H9 (cell line): ENCODE measurements at regions not wholly inside any gene's neighbourhood (a gene's known extent, or its start where the extent isn't known, plus 50 kb on each side); places are given as distances from the start of the nearest gene placed in this dataset.

Experiments used
- DNase-seq: peaks from one replicate; pipeline ENCODE4 v3.0.0-alpha.2; 2017
- H2AFZ ChIP-seq: one replicate; pipeline ENCODE4 v1.6.1; 2013; ENCODE audit warnings: mild to moderate bottlenecking, low read length, control low read depth, moderate library complexity
- H2AK5ac ChIP-seq: 2 replicates; pipeline ENCODE4 v1.6.1; 2013; ENCODE audit warnings: low read length, control low read depth, mixed read lengths; ENCODE audit not compliant: insufficient read length
- H2BK120ac ChIP-seq: one replicate; pipeline ENCODE4 v1.6.1; 2013; ENCODE audit warnings: low read depth, mild to moderate bottlenecking, low read length, control low read depth, inconsistent platforms; ENCODE audit not compliant: poor library complexity, severe bottlenecking
- H2BK12ac ChIP-seq: 2 replicates; pipeline ENCODE4 v1.6.1; 2013; ENCODE audit warnings: low read length, control low read depth, mixed read lengths, low read depth; ENCODE audit not compliant: insufficient read length
- H2BK15ac ChIP-seq: 2 replicates; pipeline ENCODE4 v1.6.1; 2013; ENCODE audit warnings: low read depth, low read length, control low read depth
- H2BK20ac ChIP-seq: one replicate; pipeline ENCODE4 v1.6.1; 2013; ENCODE audit warnings: low read depth, mild to moderate bottlenecking, low read length, control low read depth, inconsistent platforms; ENCODE audit not compliant: poor library complexity, severe bottlenecking
- H2BK5ac ChIP-seq: 2 replicates; pipeline ENCODE4 v1.6.1; 2013; ENCODE audit warnings: low read length, control low read depth, mixed read lengths; ENCODE audit not compliant: insufficient read length
- H3K14ac ChIP-seq: 2 replicates; pipeline ENCODE4 v1.6.1; 2013; ENCODE audit warnings: low read length, control low read depth; ENCODE audit not compliant: insufficient read depth
- H3K18ac ChIP-seq: 2 replicates; pipeline ENCODE4 v1.6.1; 2013; ENCODE audit warnings: low read depth, mild to moderate bottlenecking, mixed read lengths, low read length, control low read depth; ENCODE audit not compliant: insufficient read length
- H3K23ac ChIP-seq: 2 replicates; pipeline ENCODE4 v1.6.1; 2013; ENCODE audit warnings: low read length, control low read depth, mixed read lengths, low read depth; ENCODE audit not compliant: insufficient read length
- H3K23me2 ChIP-seq: 2 replicates; pipeline ENCODE4 v1.6.1; 2013; ENCODE audit warnings: low read depth, mild to moderate bottlenecking, mixed read lengths, low read length, control low read depth; ENCODE audit not compliant: insufficient read length, poor library complexity, severe bottlenecking
- H3K27ac ChIP-seq: 2 replicates; pipeline ENCODE4 v1.5.1; 2013; ENCODE audit warnings: low read length, control low read depth, mixed read lengths, low read depth; ENCODE audit not compliant: insufficient read length
- H3K27me3 ChIP-seq: 2 replicates; pipeline ENCODE4 v1.6.1; 2013; ENCODE audit warnings: low read length, control low read depth, inconsistent platforms; ENCODE audit not compliant: insufficient read depth
- H3K4ac ChIP-seq: 2 replicates; pipeline ENCODE4 v1.6.1; 2013; ENCODE audit warnings: low read depth, mild to moderate bottlenecking, control low read depth, inconsistent platforms, low read length, moderate library complexity
- H3K4me1 ChIP-seq: 2 replicates; pipeline ENCODE4 v1.6.1; 2013; ENCODE audit warnings: low read length, control low read depth, inconsistent platforms; ENCODE audit not compliant: insufficient read depth
- H3K4me2 ChIP-seq: 2 replicates; pipeline ENCODE4 v1.6.1; 2013; ENCODE audit warnings: low read length, control low read depth, mixed read lengths; ENCODE audit not compliant: insufficient read length, insufficient read depth
- H3K56ac ChIP-seq: 2 replicates; pipeline ENCODE4 v1.6.1; 2013; ENCODE audit warnings: low read depth, mild to moderate bottlenecking, mixed read lengths, low read length, control low read depth; ENCODE audit not compliant: insufficient read length
- H3K79me1 ChIP-seq: 2 replicates; pipeline ENCODE4 v1.6.1; 2013; ENCODE audit warnings: low read depth, mild to moderate bottlenecking, moderate library complexity, low read length, control low read depth, inconsistent platforms; ENCODE audit not compliant: insufficient read depth, poor library complexity, severe bottlenecking
- H3K79me2 ChIP-seq: 2 replicates; pipeline ENCODE4 v1.6.1; 2013; ENCODE audit warnings: low read length, control low read depth, inconsistent platforms; ENCODE audit not compliant: insufficient read depth
- H3K9ac ChIP-seq: 2 replicates; pipeline ENCODE4 v1.6.1; 2013; ENCODE audit warnings: low read length, control low read depth, mixed read lengths; ENCODE audit not compliant: insufficient read length; ENCODE audit errors: extremely low read depth
- H3K9me3 ChIP-seq: one replicate; pipeline ENCODE4 v1.6.1; 2013; ENCODE audit warnings: low read depth, low read length, inconsistent platforms; ENCODE audit not compliant: control insufficient read depth
- H3T11ph ChIP-seq: one replicate; pipeline ENCODE4 v1.6.1; 2013; ENCODE audit warnings: mild to moderate bottlenecking, low read length, control low read depth, inconsistent platforms
- H4K20me1 ChIP-seq: one replicate; pipeline ENCODE4 v1.6.1; 2013; ENCODE audit not compliant: control insufficient read depth, insufficient read length, insufficient read depth
- H4K5ac ChIP-seq: 2 replicates; pipeline ENCODE4 v1.6.1; 2013; ENCODE audit warnings: low read depth, mild to moderate bottlenecking, mixed read lengths, low read length, control low read depth; ENCODE audit not compliant: insufficient read length
- H4K8ac ChIP-seq: replicated peaks from 2 replicates; pipeline ENCODE4 v1.6.1; 2013; ENCODE audit warnings: low read length, control low read depth, mixed read lengths, low read depth; ENCODE audit not compliant: insufficient read length
- H4K91ac ChIP-seq: 2 replicates; pipeline ENCODE4 v1.6.1; 2013; ENCODE audit warnings: low read depth, mild to moderate bottlenecking, moderate library complexity, mixed read lengths, low read length, control low read depth; ENCODE audit not compliant: insufficient read length
- H3K27ac Mint-ChIP-seq, 3 experiments: 2 replicates in 2 of 3; 3 replicates in 1 of 3; pipeline ENCODE4 v1.8.0; 2020 to 2021; ENCODE audit warnings: mixed read lengths in 3 of 3, mild to moderate bottlenecking in 1 of 3, moderate library complexity in 1 of 3
- H3K27me3 Mint-ChIP-seq: 2 replicates; pipeline ENCODE4 v1.8.0; 2021; ENCODE audit warnings: low read depth, mild to moderate bottlenecking, moderate library complexity, mixed read lengths
- H3K36me3 Mint-ChIP-seq, 3 experiments: 2 replicates in 2 of 3; 3 replicates in 1 of 3; pipeline ENCODE4 v1.8.0; 2020 to 2021; ENCODE audit warnings: low read depth in 3 of 3, mixed read lengths in 3 of 3; ENCODE audit not compliant: insufficient read depth in 1 of 3
- H3K4me1 Mint-ChIP-seq, 2 experiments: 2 replicates each; pipeline ENCODE4 v1.8.0; 2020; ENCODE audit warnings: mixed read lengths in 2 of 2
- H3K4me3 Mint-ChIP-seq, 2 experiments: 2 replicates in 1 of 2; 3 replicates in 1 of 2; pipeline ENCODE4 v1.8.0; 2020 to 2021; ENCODE audit warnings: mild to moderate bottlenecking in 2 of 2, mixed read lengths in 2 of 2, moderate library complexity in 1 of 2
- H3K9me3 Mint-ChIP-seq, 2 experiments: 2 replicates in 1 of 2; 3 replicates in 1 of 2; pipeline ENCODE4 v1.8.0; 2020; ENCODE audit warnings: mild to moderate bottlenecking in 2 of 2, mixed read lengths in 2 of 2, moderate library complexity in 1 of 2
- CTCF ChIP-seq: fragments of 200-600 bp; sonication (generic); conservative IDR thresholded peaks from 3 replicates; pipeline ENCODE4 v1.8.0; 2021; ENCODE audit warnings: antibody characterized with exemption, mild to moderate bottlenecking
- WGBS: extraction: QIAGEN DNeasy Blood & Tissue Kit; methylation state at CpG from one replicate; pipeline ENCODE4 v1.1.7; 2013; ENCODE audit warnings: missing lambda C conversion rate, low lambda C conversion rate, mixed read lengths; ENCODE audit not compliant: insufficient read length; ENCODE audit errors: extremely low coverage; 5-methylcytosine and 5-hydroxymethylcytosine counted together

- Histone ChIP-seq H4K91ac (no peak overlapping the region), H3K27me3 (no peaks in the 10 kb centered on the region), H3K79me1 (no peaks in the 10 kb centered on the region), H3K27ac (no peak overlapping the region), H2BK5ac (no peak overlapping the region), H3K56ac (no peak overlapping the region), H3K4me2 (no peak overlapping the region), H2BK20ac (no peak overlapping the region), H3K9ac (no peak overlapping the region), H2AK5ac (no peak overlapping the region), H2BK120ac (no peak overlapping the region), H3K14ac (no peak overlapping the region), H3K9me3 (no peaks in the 10 kb centered on the region), H3K23ac (no peak overlapping the region), H3T11ph (no peak overlapping the region), H2BK15ac (no peak overlapping the region), H2AFZ (no peak overlapping the region), H3K4ac (no peak overlapping the region), H4K5ac (no peak overlapping the region), H3K79me2 (no peaks in the 10 kb centered on the region), H2BK12ac (no peak overlapping the region), H3K18ac (no peak overlapping the region), H3K23me2 (no peaks in the 10 kb centered on the region), H3K4me1 (no peaks in the 10 kb centered on the region), H4K20me1 (no peaks in the 10 kb centered on the region), H4K8ac (no peak overlapping the region)
- TF ChIP-seq CTCF = no peak
- H3K36me3 Mint-ChIP-seq = no peaks in the 10 kb centered on the region
- H3K27me3 Mint-ChIP-seq = peaks cover 3% of the 10 kb centered on the region
- DNase-seq = no peak
- no peak overlapping the region for H3K4me3 Mint-ChIP-seq
- H3K27ac Mint-ChIP-seq = no peak overlapping the region
- peaks cover 15 to 21% of the 10 kb centered on the region in 2 experiments for H3K4me1 Mint-ChIP-seq
- no CpG with 5 or more reads among the region's 5 CpGs for WGBS
- no peaks in the 10 kb centered on the region for H3K9me3 Mint-ChIP-seq
Measured at GRCh38 chr2:60070196-60070595, 483.3 kb downstream of the BCL11A start.
